ENCODE measurements at regions not wholly inside any gene's neighbourhood (a gene's known extent, or its start where the extent isn't known, plus 50 kb on each side); places are given as distances from the start of the nearest gene placed in this dataset.

DNA sequence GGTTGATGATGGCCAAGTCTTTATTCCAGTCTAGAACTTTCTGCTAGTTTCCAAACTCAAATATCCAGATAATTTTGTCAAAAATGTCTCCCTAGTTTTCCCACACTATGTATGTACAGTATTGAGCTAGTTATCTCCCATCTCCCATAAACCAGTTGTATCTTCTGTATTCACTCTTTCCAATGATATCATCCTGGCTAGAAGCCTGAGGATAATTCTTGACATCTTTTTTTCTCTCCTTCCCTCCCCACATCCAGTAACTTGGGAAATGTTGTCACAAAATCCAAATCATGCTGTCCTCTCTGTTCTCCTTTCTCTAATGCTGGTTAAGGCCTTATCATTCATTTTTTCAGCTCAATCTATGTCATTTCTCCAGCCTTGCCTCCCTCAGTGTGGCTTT, 553.8 kb upstream of the FANCL start:
- Histone ChIP-seq H3K27ac (no peak overlapping the region), H3K36me3 (no peaks in the 10 kb centered on the region), H3K4me3 (no peak overlapping the region), H3K4me1 (ENCODE audit: low read depth) (no peaks in the 10 kb centered on the region), H3K9me3 (ENCODE audit: low read depth) (no peaks in the 10 kb centered on the region), H3K27me3 (no peaks in the 10 kb centered on the region)
- DNase-seq (ENCODE audit: low read depth in 1 of 2, low spot score in 1 of 2): no peak
- TF ChIP-seq, protein P1, sequence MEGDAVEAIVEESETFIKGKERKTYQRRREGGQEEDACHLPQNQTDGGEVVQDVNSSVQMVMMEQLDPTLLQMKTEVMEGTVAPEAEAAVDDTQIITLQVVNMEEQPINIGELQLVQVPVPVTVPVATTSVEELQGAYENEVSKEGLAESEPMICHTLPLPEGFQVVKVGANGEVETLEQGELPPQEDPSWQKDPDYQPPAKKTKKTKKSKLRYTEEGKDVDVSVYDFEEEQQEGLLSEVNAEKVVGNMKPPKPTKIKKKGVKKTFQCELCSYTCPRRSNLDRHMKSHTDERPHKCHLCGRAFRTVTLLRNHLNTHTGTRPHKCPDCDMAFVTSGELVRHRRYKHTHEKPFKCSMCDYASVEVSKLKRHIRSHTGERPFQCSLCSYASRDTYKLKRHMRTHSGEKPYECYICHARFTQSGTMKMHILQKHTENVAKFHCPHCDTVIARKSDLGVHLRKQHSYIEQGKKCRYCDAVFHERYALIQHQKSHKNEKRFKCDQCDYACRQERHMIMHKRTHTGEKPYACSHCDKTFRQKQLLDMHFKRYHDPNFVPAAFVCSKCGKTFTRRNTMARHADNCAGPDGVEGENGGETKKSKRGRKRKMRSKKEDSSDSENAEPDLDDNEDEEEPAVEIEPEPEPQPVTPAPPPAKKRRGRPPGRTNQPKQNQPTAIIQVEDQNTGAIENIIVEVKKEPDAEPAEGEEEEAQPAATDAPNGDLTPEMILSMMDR (IDR thresholded peaks at IDR 0.05; ENCODE audit: low read depth, low read length): no peak

DNA sequence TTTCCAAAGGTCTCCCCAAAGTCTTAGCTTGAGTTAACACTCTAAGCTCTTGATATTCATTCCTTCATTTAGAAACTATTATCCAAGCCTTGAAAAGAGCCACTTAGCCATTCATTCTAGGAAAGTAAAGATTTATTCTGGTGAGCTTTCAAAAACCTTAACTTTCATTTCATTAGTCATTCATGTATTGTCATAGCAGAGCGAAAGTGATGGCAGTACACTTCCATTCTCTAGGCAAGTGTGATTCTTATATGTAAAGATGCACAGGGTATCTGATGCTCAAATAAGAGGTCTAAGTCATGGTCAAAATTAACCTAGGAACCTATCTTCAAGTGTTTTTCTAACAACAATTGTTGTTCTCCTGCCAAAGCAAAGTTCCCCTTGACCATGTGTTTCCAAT, 553.0 kb upstream of the FANCL start:
- Histone ChIP-seq H3K4me1 (ENCODE audit: low read depth) (no peaks in the 10 kb centered on the region), H3K27ac (no peak overlapping the region), H3K36me3 (no peaks in the 10 kb centered on the region), H3K9me3 (ENCODE audit: low read depth) (no peaks in the 10 kb centered on the region), H3K27me3 (no peaks in the 10 kb centered on the region), H3K4me3 (no peak overlapping the region)
- DNase-seq (ENCODE audit: low read depth in 1 of 2, low spot score in 1 of 2): no peak
- TF ChIP-seq, protein P1 (IDR thresholded peaks at IDR 0.05; ENCODE audit: low read depth, low read length): no peak

DNA sequence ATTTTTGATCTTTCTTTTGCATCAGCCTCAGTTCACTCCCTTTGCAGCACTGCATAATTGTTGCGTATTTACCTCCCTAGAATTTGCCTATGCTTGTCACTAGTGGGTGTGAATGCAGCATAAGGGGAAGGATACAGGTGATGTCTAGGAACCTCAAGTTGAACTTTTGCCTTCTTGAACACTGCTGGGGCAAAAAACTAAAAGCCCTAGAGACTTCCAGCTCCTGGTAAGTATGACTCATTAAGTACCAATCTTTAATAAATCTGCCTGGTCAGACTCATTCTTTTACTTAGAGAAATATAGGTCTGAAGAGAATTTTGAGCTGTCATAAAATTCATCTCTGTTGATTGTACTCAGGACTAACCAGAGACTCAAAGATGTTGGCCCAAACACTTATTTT, 547.3 kb upstream of the FANCL start:
- Histone ChIP-seq H3K27me3 (no peaks in the 10 kb centered on the region), H3K27ac (no peak overlapping the region), H3K9me3 (ENCODE audit: low read depth) (no peaks in the 10 kb centered on the region), H3K4me3 (no peak overlapping the region), H3K4me1 (ENCODE audit: low read depth) (no peaks in the 10 kb centered on the region), H3K36me3 (no peaks in the 10 kb centered on the region)
- TF ChIP-seq, protein P1 (IDR thresholded peaks at IDR 0.05; ENCODE audit: low read depth, low read length): no peak
- no peak for DNase-seq (ENCODE audit: low read depth in 1 of 2, low spot score in 1 of 2)

DNA sequence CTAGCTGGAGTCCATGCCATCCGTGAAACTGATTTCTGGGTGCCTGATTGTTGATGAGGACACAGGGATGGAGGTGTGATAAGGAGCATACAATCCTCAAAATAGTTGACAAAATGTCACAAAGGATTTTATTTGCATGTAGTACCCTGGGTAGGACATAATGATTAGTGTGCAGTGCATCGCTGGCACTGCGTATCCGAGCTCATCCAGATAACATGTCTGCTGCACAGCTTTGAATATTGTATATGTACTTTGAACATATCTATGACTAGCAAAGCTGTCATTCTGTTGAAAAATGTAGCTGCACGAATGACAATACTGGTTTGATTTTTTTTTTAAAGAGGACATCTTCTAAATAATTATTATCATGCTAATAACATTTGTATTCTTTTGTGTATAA, 529.7 kb upstream of the FANCL start:
- Histone ChIP-seq H3K4me3 (no peak overlapping the region), H3K36me3 (no peaks in the 10 kb centered on the region), H3K9me3 (ENCODE audit: low read depth) (no peaks in the 10 kb centered on the region), H3K27ac (no peak overlapping the region), H3K4me1 (ENCODE audit: low read depth) (no peaks in the 10 kb centered on the region), H3K27me3 (no peaks in the 10 kb centered on the region)
- DNase-seq (ENCODE audit: low read depth in 1 of 2, low spot score in 1 of 2): no peak
- TF ChIP-seq, protein P1 (IDR thresholded peaks at IDR 0.05; ENCODE audit: low read depth, low read length): no peak

- DNase-seq (ENCODE audit: low read depth in 1 of 2, low spot score in 1 of 2): no peak
- Histone ChIP-seq H3K9me3 (ENCODE audit: low read depth) (no peaks in the 10 kb centered on the region), H3K4me1 (ENCODE audit: low read depth) (no peaks in the 10 kb centered on the region), H3K27me3 (no peaks in the 10 kb centered on the region), H3K36me3 (no peaks in the 10 kb centered on the region), H3K4me3 (no peak overlapping the region), H3K27ac (no peak overlapping the region)
- TF ChIP-seq, protein P1 (IDR thresholded peaks at IDR 0.05; ENCODE audit: low read depth, low read length): no peak
Observed at GRCh38 chr2:58769864-58770234, 528.7 kb upstream of the FANCL start.
